K562 (cell line): ENCODE measurements at regions not wholly inside any gene's neighbourhood (a gene's known extent, or its start where the extent isn't known, plus 50 kb on each side); places are given as distances from the start of the nearest gene placed in this dataset.

Experiments
- ATAC-seq: fragments of 200-7000 bp; cut with Tn5 transposase; 3 replicates; pipeline ENCODE4 v1.9.1; 2020; ENCODE audit warnings: moderate library complexity
- BruUV-seq: library from RNA; stranded (reverse); fragments of 400-500 nt; replicated peaks from 2 replicates; lab custom pipeline; 2021; lab: Mats Ljungman, UMichigan
- CTCF ChIA-PET: fragments of 300-600 bp; formaldehyde crosslinking; extraction: SDS; loops from one replicate; lab custom pipeline; 2021; ENCODE audit warnings: low intra/inter-chr PET ratio; lab: Yijun Ruan, JAX
- POLR2A ChIA-PET: fragments of 300-600, 350-650 bp; sonication (Branson Sonifier 250); formaldehyde crosslinking; extraction: SDS; loops from one replicate; lab custom pipeline; 2021; ENCODE audit warnings: antibody characterized with exemption, inconsistent platforms; lab: Yijun Ruan, JAX
- DNase-seq, 4 experiments: peaks; one replicate each; pipeline versions ENCODE4 v3.0.0 to v3.0.0-alpha.2; 2011 to 2018; ENCODE audit warnings: low spot score in 3 of 4, mixed read lengths in 3 of 4; ENCODE audit errors: extremely low read depth in 1 of 4
- FAIRE-seq: peaks from 2 replicates; lab custom pipeline; 2011; peaks lifted over from hg19 to GRCh38; lab: Jason Lieb, UNC
- H2AFZ ChIP-seq: 2 replicates; pipeline ENCODE4 v1.6.0; 2011; ENCODE audit warnings: low read depth, low read length, control low read depth, inconsistent platforms
- H3K27ac ChIP-seq: fragments of 200-600 bp; 3 replicates; pipeline ENCODE4 v1.8.0; 2011; ENCODE audit warnings: low read depth, mild to moderate bottlenecking, control low read depth, inconsistent platforms, low read length, moderate library complexity, mixed read lengths; ENCODE audit errors: extremely low read depth
- H3K27me3 ChIP-seq, 2 experiments: fragments of 300-600 bp in 1 of 2; 2 replicates in 1 of 2; 3 replicates in 1 of 2; pipeline versions ENCODE4 v1.6.0 to v1.8.0; 2011; ENCODE audit warnings: inconsistent platforms in 2 of 2, low read length in 2 of 2, mild to moderate bottlenecking in 1 of 2, mixed read lengths in 1 of 2, moderate library complexity in 1 of 2; ENCODE audit not compliant: control insufficient read depth in 2 of 2, insufficient read depth in 2 of 2
- H3K36me3 ChIP-seq: fragments of 300-600 bp; 3 replicates; pipeline ENCODE4 v1.8.0; 2011; ENCODE audit warnings: mild to moderate bottlenecking, low read length, inconsistent platforms; ENCODE audit not compliant: control insufficient read depth, insufficient read depth
- H3K4me1 ChIP-seq, 2 experiments: fragments of 200-600 bp in 1 of 2; replicated peaks in 1 of 2; 2 replicates in 1 of 2; 3 replicates in 1 of 2; pipeline versions ENCODE4 v1.5.1 to v1.8.0; 2011; ENCODE audit warnings: inconsistent platforms in 2 of 2, low read length in 2 of 2, mild to moderate bottlenecking in 1 of 2, mixed read lengths in 1 of 2, moderate library complexity in 1 of 2; ENCODE audit not compliant: control insufficient read depth in 2 of 2, insufficient read depth in 2 of 2
- H3K4me2 ChIP-seq: 2 replicates; pipeline ENCODE4 v1.6.1; 2011; ENCODE audit warnings: low read length, control low read depth, inconsistent platforms, mixed read lengths; ENCODE audit not compliant: insufficient read depth
- H3K4me3 ChIP-seq: fragments of 200-600 bp; sonication (generic), shearing (Covaris generic); 2 replicates; pipeline ENCODE4 v1.5.1; 2016; ENCODE audit warnings: control low read depth, inconsistent platforms
- H3K79me2 ChIP-seq: fragments of 200-600 bp; 3 replicates; pipeline ENCODE4 v1.8.0; 2011; ENCODE audit warnings: low read length, inconsistent platforms; ENCODE audit not compliant: control insufficient read depth, insufficient read depth
- H3K9ac ChIP-seq, 2 experiments: 2 replicates each; pipeline versions ENCODE4 v1.6.0 to v1.6.1; 2011; ENCODE audit warnings: low read depth in 2 of 2, low read length in 2 of 2, control low read depth in 1 of 2, inconsistent platforms in 1 of 2, mild to moderate bottlenecking in 1 of 2, mixed read lengths in 1 of 2; ENCODE audit not compliant: insufficient read depth in 1 of 2
- H3K9me1 ChIP-seq: one replicate; pipeline ENCODE4 v1.6.0; 2011; ENCODE audit warnings: inconsistent platforms, mild to moderate bottlenecking, low read length, moderate library complexity; ENCODE audit not compliant: control insufficient read depth, insufficient read depth
- H3K9me3 ChIP-seq: replicated peaks from 2 replicates; pipeline ENCODE4 v1.5.1; 2011; ENCODE audit warnings: low read depth, low read length, inconsistent platforms; ENCODE audit not compliant: control insufficient read depth, insufficient read depth
- H4K20me1 ChIP-seq: replicated peaks from 2 replicates; pipeline ENCODE4 v1.6.1; 2011; ENCODE audit warnings: low read length, inconsistent platforms, mixed read lengths; ENCODE audit not compliant: control insufficient read depth, insufficient read depth
- ARNT ChIP-seq, 2 experiments: fragments of 450-650 bp; IDR thresholded peaks; 2 replicates each; pipeline ENCODE4 v1.6.1; 2016; ENCODE audit warnings: mild to moderate bottlenecking in 1 of 2
- BCOR ChIP-seq: fragments of 450-650 bp; IDR thresholded peaks from 2 replicates; pipeline ENCODE4 v1.6.1; 2016
- CUX1 ChIP-seq: fragments of 200-800 bp; sonication (Bioruptor generic); IDR thresholded peaks from 2 replicates; pipeline ENCODE4 v1.6.1; 2016; ENCODE audit warnings: missing genetic modification characterization, missing compliant biosample characterization
- GATA2 ChIP-seq: sonication (generic); formaldehyde crosslinking; IDR thresholded peaks from 2 replicates; pipeline ENCODE4 v1.4.0; 2020; ENCODE audit warnings: mild to moderate bottlenecking, missing genetic modification reagents
- HDAC1 ChIP-seq, 2 experiments: fragments of 450-650 bp; IDR thresholded peaks; 2 replicates each; pipeline ENCODE4 v1.6.1; 2016 to 2017; ENCODE audit warnings: inconsistent platforms in 1 of 2, mild to moderate bottlenecking in 1 of 2, moderate library complexity in 1 of 2
- MCM7 ChIP-seq, 2 experiments: fragments of 450-650 bp; IDR thresholded peaks; 2 replicates each; pipeline ENCODE4 v1.6.1; 2016 to 2018
- MTA1 ChIP-seq: fragments of 450-650 bp; IDR thresholded peaks from 2 replicates; pipeline ENCODE4 v1.6.1; 2017; ENCODE audit warnings: borderline replicate concordance
- NFIC ChIP-seq: fragments of 450-650 bp; IDR thresholded peaks from 2 replicates; pipeline ENCODE4 v1.6.1; 2017; ENCODE audit warnings: mild to moderate bottlenecking, inconsistent platforms
- TAF9B ChIP-seq: fragments of 450-650 bp; IDR thresholded peaks from 2 replicates; pipeline ENCODE4 v1.6.1; 2018; ENCODE audit warnings: mild to moderate bottlenecking; ENCODE audit not compliant: partially characterized antibody
- TRIM24 ChIP-seq, 2 experiments: fragments of 450-650 bp; IDR thresholded peaks; 2 replicates each; pipeline ENCODE4 v1.6.1; 2016
- ZBTB2 ChIP-seq: fragments of 450-650 bp; IDR thresholded peaks from 2 replicates; pipeline ENCODE4 v1.6.1; 2016; ENCODE audit warnings: antibody characterized with exemption
- ZNF431 ChIP-seq: sonication (generic); formaldehyde crosslinking; IDR thresholded peaks from 2 replicates; pipeline ENCODE4 v1.8.0; 2022; ENCODE audit warnings: mild to moderate bottlenecking, missing genetic modification reagents
- ZNF668 ChIP-seq: fragments of 250-450 bp; sonication (Bioruptor Pico); IDR thresholded peaks from 2 replicates; pipeline ENCODE4 v1.8.0; 2022; ENCODE audit warnings: mild to moderate bottlenecking, inconsistent platforms
- ZNF740 ChIP-seq, 3 experiments: fragments of 200-800 bp in 1 of 3; sonication (Bioruptor generic) in 1 of 3; sonication (generic) in 1 of 3; formaldehyde crosslinking in 1 of 3; IDR thresholded peaks; 2 replicates each; pipeline versions ENCODE4 v1.6.1 to v1.8.0; 2016 to 2022; ENCODE audit warnings: mild to moderate bottlenecking in 2 of 3, missing compliant biosample characterization in 2 of 3, missing genetic modification characterization in 2 of 3, missing genetic modification reagents in 1 of 3
- WGBS: fragments of 100-300 bp; shearing (Covaris generic); methylation state at CpG from one replicate; pipeline ENCODE4 v1.1.6; 2016; ENCODE audit warnings: low coverage, mixed read lengths; ENCODE audit not compliant: insufficient coverage; ENCODE audit errors: missing lambda C conversion rate; 5-methylcytosine and 5-hydroxymethylcytosine counted together
- in situ Hi-C: fragments of 300-500 bp; cut with MboI; formaldehyde crosslinking; loops from 4 replicates; pipeline ENCODE4 v1.15.0; 2018; ENCODE audit warnings: inconsistent platforms, mixed read lengths
- intact Hi-C: fragments of 100-400 bp; cut with micrococcal nuclease; formaldehyde crosslinking; loops from 2 replicates; pipeline ENCODE4 v1.14.2; 2022

GRCh38 chr7:67731704-67732103 lies 735.1 kb downstream of the TYW1 start (continued):
- no peak for TF ChIP-seq GATA2

- WGBS, result 0% methylated on average over 1 of the region's 1 CpG
- H4K20me1 ChIP-seq, result no peaks in the 10 kb centered on the region
- intact Hi-C loops (no loop called here), in situ Hi-C loops (no loop called here)
- no peak overlapping the region for H3K4me3 ChIP-seq
- DNase-seq (no peak), ATAC-seq (no peak), FAIRE-seq (no peak)
- H3K27ac ChIP-seq, result no peak overlapping the region
- H3K27me3 ChIP-seq, result no peaks in the 10 kb centered on the region; a peak in 2 of 5 replicates
- no peaks in the 10 kb centered on the region for H3K4me1 ChIP-seq
- ChIA-PET POLR2A (no interaction called here), CTCF (no interaction called here)
- H3K9me1 ChIP-seq, result no peaks in the 10 kb centered on the region
- no peaks in the 10 kb centered on the region for H3K79me2 ChIP-seq
- no peaks in the 10 kb centered on the region; the same call in 1 of the 2 replicates for H3K9me3 ChIP-seq
- H3K9ac ChIP-seq, result no peak overlapping the region
- no peak overlapping the region for H3K4me2 ChIP-seq
- no peak overlapping the region for H2AFZ ChIP-seq
- no peaks in the 10 kb centered on the region for H3K36me3 ChIP-seq
- BruUV-seq, result no TSS peak
- TF ChIP-seq TAF9B, result peak; percentile 25
- TF ChIP-seq MCM7 (IDR thresholded peaks at IDR 0.05), result 0 out of 4 replicates have a peak, but pooled peaks of 1 of the 2 experiments have one; percentile 26
- peak; percentile 66 for TF ChIP-seq BCOR
- no peak for TF ChIP-seq ZNF740 (CRISPR knock-in tag; IDR thresholded peaks at IDR 0.05)
- TF ChIP-seq ZNF740 (tag; IDR thresholded peaks at IDR 0.05), result no peak
- no peak for TF ChIP-seq ZNF431 (CRISPR knock-in tag)
- no peak for TF ChIP-seq ZNF668 (CRISPR knock-in tag)
- TF ChIP-seq ZBTB2, result peak; percentile 88; the same call in 1 of the 2 replicates
- TF ChIP-seq NFIC, result 0 out of 2 replicates have a peak, but pooled peaks have one; percentile 8
- peak; percentile 11 to 41; a peak in 1 of 4 replicates for TF ChIP-seq TRIM24 (IDR thresholded peaks at IDR 0.05)
- peak in 1 of 2 experiments; percentile 57; a peak in 2 of 4 replicates for TF ChIP-seq HDAC1 (IDR thresholded peaks at IDR 0.05)
- TF ChIP-seq CUX1 (CRISPR knock-in tag), result 0 out of 2 replicates have a peak, but pooled peaks have one; percentile 52
- TF ChIP-seq ARNT (IDR thresholded peaks at IDR 0.05), result 0 out of 4 replicates have a peak, but pooled peaks of 1 of the 2 experiments have one; percentile 33
- TF ChIP-seq MTA1, result peak; percentile 91
These were observed 736.3 kb downstream of the TYW1 start for GRCh38 chr7:67732898-67733297.
